ENCODE measurements at regions not wholly inside any gene's neighbourhood (a gene's known extent, or its start where the extent isn't known, plus 50 kb on each side); places are given as distances from the start of the nearest gene placed in this dataset.

- TF ChIP-seq GABPA (IDR thresholded peaks at IDR 0.05; ENCODE audit: low read depth, low read length) = no peak
- no peak for TF ChIP-seq GABPA (CRISPR knock-in tag; IDR thresholded peaks at IDR 0.05; ENCODE audit: low read depth)
- no peak for TF ChIP-seq CTCF (CRISPR knock-in tag; IDR thresholded peaks at IDR 0.05)
- TF ChIP-seq E2F5 (CRISPR knock-in tag; conservative IDR thresholded peaks at IDR 0.05) = no peak
- TF ChIP-seq ZNF691 (CRISPR knock-in tag; IDR thresholded peaks at IDR 0.05; ENCODE audit: borderline replicate concordance, low read depth) = no peak
- TF ChIP-seq MAFF (IDR thresholded peaks at IDR 0.05; ENCODE audit: low read depth, low read length) = no peak
Observed at GRCh38 chr12:34404377-34405285, 382.3 kb downstream of the ALG10 start.

Measured in HepG2 (cell line).